ENCODE measurements at regions not wholly inside any gene's neighbourhood (a gene's known extent, or its start where the extent isn't known, plus 50 kb on each side); places are given as distances from the start of the nearest gene placed in this dataset.

DNA sequence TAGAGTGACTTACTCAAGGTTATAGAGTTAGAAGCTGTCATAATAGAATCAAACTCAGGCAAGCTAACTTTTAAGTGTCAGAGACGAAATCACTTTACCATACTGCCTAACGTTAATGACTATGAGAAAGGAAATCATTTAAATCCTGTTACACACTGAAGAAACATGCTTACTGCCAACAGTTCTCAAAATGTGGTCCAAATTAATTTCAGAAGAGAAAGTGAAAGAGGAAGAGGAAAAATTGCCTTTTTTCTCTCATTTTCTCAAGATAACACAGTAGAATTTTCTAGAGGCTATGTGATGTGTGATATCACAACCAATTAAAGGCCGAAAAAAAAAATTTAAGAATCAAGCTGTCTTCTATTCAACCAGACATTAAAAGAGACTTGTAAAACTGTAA, 1362.7 kb upstream of the CHAC2 start:
- no peaks in the 10 kb centered on the region for H3K27me3 Mint-ChIP-seq
- ChIA-PET POLR2A (no interaction called here), CTCF (no interaction called here)
- intact Hi-C loops (cut with micrococcal nuclease): no loop called here
- ATAC-seq: no peak
- no peak overlapping the region for H3K27ac Mint-ChIP-seq
- no peaks in the 10 kb centered on the region for H3K4me1 Mint-ChIP-seq (ENCODE audit: low read depth)
- DNase-seq: no peak
- H3K4me3 Mint-ChIP-seq: no peak overlapping the region
- H3K36me3 Mint-ChIP-seq (ENCODE audit: low read depth): no peaks in the 10 kb centered on the region
- peaks cover 3% of the 10 kb centered on the region for H3K9me3 Mint-ChIP-seq
- no peak for TF ChIP-seq CTCF (IDR thresholded peaks at IDR 0.05)

DNA sequence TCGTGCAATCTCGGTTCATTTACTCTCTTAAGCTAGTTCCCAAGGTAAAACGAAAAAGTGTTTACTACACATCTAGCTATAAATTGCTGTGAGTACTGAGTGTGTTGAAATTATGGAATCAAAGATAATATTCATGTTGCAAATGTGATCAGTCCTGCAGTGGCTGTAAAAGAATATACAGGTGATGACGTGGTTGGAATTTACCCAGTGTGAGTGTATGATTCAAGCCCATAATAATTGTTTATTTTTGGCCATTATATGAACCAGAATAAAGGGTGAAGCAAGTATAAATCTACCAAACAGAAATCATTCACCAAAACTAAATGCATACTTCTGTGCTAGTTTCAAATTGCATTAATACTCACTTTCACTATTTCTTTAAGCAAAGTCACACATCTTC, 1363.6 kb upstream of the CHAC2 start:
- H3K4me3 Mint-ChIP-seq: no peak overlapping the region
- no peaks in the 10 kb centered on the region for H3K27me3 Mint-ChIP-seq
- H3K9me3 Mint-ChIP-seq: peaks cover 7% of the 10 kb centered on the region
- CTCF ChIA-PET: no interaction called here
- ATAC-seq: no peak
- H3K27ac Mint-ChIP-seq: no peak overlapping the region
- H3K36me3 Mint-ChIP-seq (ENCODE audit: low read depth): no peaks in the 10 kb centered on the region
- POLR2A ChIA-PET: no interaction called here
- intact Hi-C loops (cut with micrococcal nuclease): no loop called here
- TF ChIP-seq CTCF (IDR thresholded peaks at IDR 0.05): no peak
- DNase-seq: no peak
- H3K4me1 Mint-ChIP-seq (ENCODE audit: low read depth): no peaks in the 10 kb centered on the region

DNA sequence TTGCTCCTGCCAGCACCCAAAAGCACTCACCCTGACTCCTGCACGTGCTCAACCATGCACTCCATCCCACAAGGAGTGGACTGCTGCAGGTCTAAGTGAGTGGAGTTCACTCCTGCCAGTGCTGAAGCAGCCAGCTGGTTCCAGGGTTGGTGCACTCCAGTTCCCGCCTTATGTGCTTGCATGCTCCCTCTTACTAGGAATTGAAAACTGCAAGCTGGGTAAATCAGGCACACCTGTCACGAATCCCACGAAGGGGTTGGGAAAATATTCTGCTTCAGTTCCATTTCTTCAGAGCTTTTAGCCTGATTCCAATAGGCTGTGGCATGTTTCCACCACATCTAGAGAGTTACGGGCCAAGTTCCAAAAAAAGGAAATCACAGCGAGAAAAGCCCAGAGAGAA, 1365.5 kb upstream of the CHAC2 start:
- POLR2A ChIA-PET: no interaction called here
- intact Hi-C loops (cut with micrococcal nuclease): no loop called here
- H3K9me3 Mint-ChIP-seq: peaks cover 10% of the 10 kb centered on the region

GRCh38 chr2:52396836-52397235, 1364.9 kb upstream of the NRXN1 start:
- ATAC-seq (no peak), DNase-seq (no peak)
- Mint-ChIP-seq H3K4me1 (ENCODE audit: low read depth) (no peaks in the 10 kb centered on the region), H3K27ac (no peak overlapping the region), H3K27me3 (no peaks in the 10 kb centered on the region), H3K4me3 (no peak overlapping the region), H3K36me3 (ENCODE audit: low read depth) (no peaks in the 10 kb centered on the region), H3K9me3 (peaks cover 16% of the 10 kb centered on the region)
- ChIA-PET POLR2A (no interaction called here), CTCF (no interaction called here)
- TF ChIP-seq CTCF (IDR thresholded peaks at IDR 0.05): no peak
- intact Hi-C loops (cut with micrococcal nuclease): no loop called here

More for the DNA sequence above, 1365.5 kb upstream of the CHAC2 start:
- no peaks in the 10 kb centered on the region for H3K36me3 Mint-ChIP-seq (ENCODE audit: low read depth)
- no peaks in the 10 kb centered on the region for H3K27me3 Mint-ChIP-seq
- no peak overlapping the region for H3K27ac Mint-ChIP-seq
- DNase-seq (no peak), ATAC-seq (no peak)
- TF ChIP-seq CTCF (IDR thresholded peaks at IDR 0.05): no peak
- H3K4me1 Mint-ChIP-seq (ENCODE audit: low read depth): no peaks in the 10 kb centered on the region
- CTCF ChIA-PET: no interaction called here
- no peak overlapping the region for H3K4me3 Mint-ChIP-seq

DNA sequence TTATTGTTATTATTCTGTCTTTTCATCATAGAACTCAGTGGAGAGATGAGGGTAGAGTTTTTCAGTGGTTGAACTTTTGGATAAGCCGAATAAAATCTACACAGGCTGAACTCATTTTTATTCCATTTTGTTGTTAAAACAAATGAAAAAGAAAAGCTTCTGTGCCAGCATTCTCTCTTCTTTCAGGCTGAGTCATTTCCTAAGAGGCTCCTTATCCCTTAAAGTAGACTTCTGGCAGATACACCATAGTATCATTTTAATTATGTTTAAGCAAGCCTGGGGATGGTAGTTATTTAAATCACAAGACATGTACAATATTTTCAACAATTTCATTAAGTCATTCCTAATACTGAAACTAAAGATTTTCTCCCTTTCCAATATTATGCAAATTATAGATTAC, 1364.0 kb upstream of the NRXN1 start:
- Mint-ChIP-seq H3K4me1 (ENCODE audit: low read depth) (no peaks in the 10 kb centered on the region), H3K9me3 (peaks cover 15% of the 10 kb centered on the region), H3K4me3 (no peak overlapping the region), H3K27ac (no peak overlapping the region), H3K36me3 (ENCODE audit: low read depth) (no peaks in the 10 kb centered on the region), H3K27me3 (no peaks in the 10 kb centered on the region)
- intact Hi-C loops (cut with micrococcal nuclease): no loop called here
- DNase-seq (no peak), ATAC-seq (no peak)
- POLR2A ChIA-PET: no interaction called here
- no peak for TF ChIP-seq CTCF (IDR thresholded peaks at IDR 0.05)
- CTCF ChIA-PET: no interaction called here
